Sigmoid colon (tissue), 6 donors: ENCODE measurements at regions not wholly inside any gene's neighbourhood (a gene's known extent, or its start where the extent isn't known, plus 50 kb on each side); places are given as distances from the start of the nearest gene placed in this dataset.

Experiments
- DNase-seq: peaks from one replicate; pipeline ENCODE4 v3.0.0-alpha.2; 2019
- H3K27ac ChIP-seq, 4 donors: fragments of 200-600 bp; sonication (generic); one replicate each; pipeline ENCODE4 v1.5.1; 2016 to 2019; ENCODE audit warnings: mild to moderate bottlenecking in 1 of 4
- H3K27me3 ChIP-seq, 3 donors: fragments of 200-600 bp; sonication (generic); one replicate each; pipeline ENCODE4 v1.5.1; 2019; ENCODE audit warnings: mild to moderate bottlenecking in 1 of 3
- H3K36me3 ChIP-seq, 4 donors: fragments of 200-600 bp; sonication (generic); one replicate each; pipeline ENCODE4 v1.5.1; 2016 to 2019
- H3K4me1 ChIP-seq, 4 donors: fragments of 200-600 bp; sonication (generic); one replicate each; pipeline ENCODE4 v1.5.1; 2017 to 2019
- H3K4me3 ChIP-seq, 4 donors: fragments of 200-600 bp; sonication (generic); one replicate each; pipeline ENCODE4 v1.5.1; 2017 to 2019; ENCODE audit warnings: mild to moderate bottlenecking in 2 of 4, moderate library complexity in 1 of 4
- H3K9me3 ChIP-seq, 4 donors: fragments of 200-600 bp in 3 of 4; sonication (generic) in 3 of 4; one replicate each; pipeline versions ENCODE4 v1.5.1 to v1.6.1; 2013 to 2019
- EP300 ChIP-seq, 4 donors: sonication (generic); formaldehyde crosslinking; IDR thresholded peaks; one replicate each; pipeline ENCODE4 v1.6.1; 2017; ENCODE audit warnings: antibody characterized with exemption in 4 of 4
- POLR2A ChIP-seq, 2 donors: fragments of 450-650 bp; IDR thresholded peaks; one replicate each; pipeline ENCODE4 v1.6.1; 2016; ENCODE audit warnings: antibody characterized with exemption in 2 of 2, mild to moderate bottlenecking in 2 of 2, moderate library complexity in 2 of 2
- POLR2AphosphoS5 ChIP-seq, 4 donors: sonication (generic); formaldehyde crosslinking; IDR thresholded peaks; one replicate each; pipeline ENCODE4 v1.6.1; 2017; ENCODE audit warnings: antibody characterized with exemption in 4 of 4
- WGBS, 2 donors: extraction: QIAGEN DNeasy Blood & Tissue Kit; methylation state at CpG; one replicate each; pipeline ENCODE4 v1.1.7; 2013; 5-methylcytosine and 5-hydroxymethylcytosine counted together
- intact Hi-C: fragments of 100-400 bp; cut with DNase I; formaldehyde crosslinking; loops from one replicate; pipeline ENCODE4 v1.15.1; 2023
- TF ChIP-seq, protein P1 (sequence below), 4 experiments: fragments of 450-650 bp in 3 of 4; fragments of 200-600 bp in 1 of 4; IDR thresholded peaks; one replicate each; pipeline ENCODE4 v1.5.1; 2016 to 2019; ENCODE audit warnings: antibody characterized with exemption in 4 of 4, mild to moderate bottlenecking in 3 of 4, moderate library complexity in 2 of 4
- donor health status: healthy with polysubstance abuse.
- donor health status: healthy.

DNA sequence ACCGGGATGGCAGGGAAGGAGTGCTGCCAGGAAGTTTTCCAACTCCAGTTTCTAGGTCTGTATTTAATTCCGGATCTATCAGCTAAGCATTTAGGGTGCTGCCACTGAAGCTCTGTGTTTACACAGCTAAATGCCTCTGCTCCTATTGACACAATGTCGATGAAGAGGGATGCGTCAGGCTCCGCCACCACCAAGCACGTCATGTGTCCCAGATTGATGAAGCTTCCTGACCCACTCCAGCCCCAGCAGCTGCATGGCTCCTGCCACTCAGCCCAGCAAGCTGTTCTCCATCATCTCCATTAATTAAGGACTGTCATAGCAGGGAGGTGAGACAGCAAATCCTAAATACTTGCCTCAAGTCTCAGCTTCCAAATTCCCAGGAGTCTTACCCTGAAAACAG, 435.2 kb upstream of the ZNF507 start:
- H3K27me3 ChIP-seq: no peaks in the 10 kb centered on the region
- H3K27ac ChIP-seq: no peak overlapping the region
- peaks cover 0 to 6% (median 0%) of the 10 kb centered on the region in 4 donors for H3K4me1 ChIP-seq
- TF ChIP-seq, protein P1, sequence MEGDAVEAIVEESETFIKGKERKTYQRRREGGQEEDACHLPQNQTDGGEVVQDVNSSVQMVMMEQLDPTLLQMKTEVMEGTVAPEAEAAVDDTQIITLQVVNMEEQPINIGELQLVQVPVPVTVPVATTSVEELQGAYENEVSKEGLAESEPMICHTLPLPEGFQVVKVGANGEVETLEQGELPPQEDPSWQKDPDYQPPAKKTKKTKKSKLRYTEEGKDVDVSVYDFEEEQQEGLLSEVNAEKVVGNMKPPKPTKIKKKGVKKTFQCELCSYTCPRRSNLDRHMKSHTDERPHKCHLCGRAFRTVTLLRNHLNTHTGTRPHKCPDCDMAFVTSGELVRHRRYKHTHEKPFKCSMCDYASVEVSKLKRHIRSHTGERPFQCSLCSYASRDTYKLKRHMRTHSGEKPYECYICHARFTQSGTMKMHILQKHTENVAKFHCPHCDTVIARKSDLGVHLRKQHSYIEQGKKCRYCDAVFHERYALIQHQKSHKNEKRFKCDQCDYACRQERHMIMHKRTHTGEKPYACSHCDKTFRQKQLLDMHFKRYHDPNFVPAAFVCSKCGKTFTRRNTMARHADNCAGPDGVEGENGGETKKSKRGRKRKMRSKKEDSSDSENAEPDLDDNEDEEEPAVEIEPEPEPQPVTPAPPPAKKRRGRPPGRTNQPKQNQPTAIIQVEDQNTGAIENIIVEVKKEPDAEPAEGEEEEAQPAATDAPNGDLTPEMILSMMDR (IDR thresholded peaks at IDR 0.05): no peak
- TF ChIP-seq POLR2A (IDR thresholded peaks at IDR 0.05) (no peak), POLR2AphosphoS5 (IDR thresholded peaks at IDR 0.05) (no peak), EP300 (IDR thresholded peaks at IDR 0.05) (no peak)
- DNase-seq: no peak
- H3K36me3 ChIP-seq: no peaks in the 10 kb centered on the region
- 46 to 74% methylated on average over 6 of the region's 6 CpGs for WGBS, 2 donors
- H3K4me3 ChIP-seq: no peak overlapping the region
- H3K9me3 ChIP-seq: no peaks in the 10 kb centered on the region
- intact Hi-C loops: no loop called here

DNA sequence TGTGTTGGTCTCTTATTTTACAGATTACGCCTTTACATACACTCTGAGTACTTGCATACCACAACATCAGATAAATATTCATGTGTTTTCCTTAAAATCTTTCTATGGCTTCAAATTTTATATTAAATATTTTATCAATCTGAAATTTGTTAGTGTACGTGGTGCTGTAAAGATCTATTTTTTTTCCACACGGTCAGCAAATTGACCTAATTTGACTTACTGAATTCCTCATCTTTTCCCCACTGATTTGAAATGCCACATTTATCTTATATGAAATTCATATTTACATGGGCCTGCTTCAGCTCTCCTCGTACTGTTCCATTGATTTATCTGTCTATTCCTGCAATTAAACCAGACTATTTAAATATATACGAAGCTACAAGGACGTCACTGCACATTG, 433.8 kb upstream of the ZNF507 start:
- TF ChIP-seq POLR2AphosphoS5 (IDR thresholded peaks at IDR 0.05): no peak
- no peak for TF ChIP-seq EP300 (IDR thresholded peaks at IDR 0.05)
- TF ChIP-seq, protein P1 (IDR thresholded peaks at IDR 0.05): no peak
- TF ChIP-seq POLR2A (IDR thresholded peaks at IDR 0.05): no peak
- Histone ChIP-seq H3K36me3 (no peaks in the 10 kb centered on the region), H3K4me1 (peaks cover 0 to 3% (median 0%) of the 10 kb centered on the region in 4 donors), H3K9me3 (no peaks in the 10 kb centered on the region), H3K4me3 (no peak overlapping the region), H3K27ac (no peak overlapping the region), H3K27me3 (no peaks in the 10 kb centered on the region)
- intact Hi-C loops: no loop called here
- DNase-seq: no peak
- 65 to 80% methylated on average over 6 of the region's 6 CpGs for whole genome bisulfite sequencing, 2 donors

DNA sequence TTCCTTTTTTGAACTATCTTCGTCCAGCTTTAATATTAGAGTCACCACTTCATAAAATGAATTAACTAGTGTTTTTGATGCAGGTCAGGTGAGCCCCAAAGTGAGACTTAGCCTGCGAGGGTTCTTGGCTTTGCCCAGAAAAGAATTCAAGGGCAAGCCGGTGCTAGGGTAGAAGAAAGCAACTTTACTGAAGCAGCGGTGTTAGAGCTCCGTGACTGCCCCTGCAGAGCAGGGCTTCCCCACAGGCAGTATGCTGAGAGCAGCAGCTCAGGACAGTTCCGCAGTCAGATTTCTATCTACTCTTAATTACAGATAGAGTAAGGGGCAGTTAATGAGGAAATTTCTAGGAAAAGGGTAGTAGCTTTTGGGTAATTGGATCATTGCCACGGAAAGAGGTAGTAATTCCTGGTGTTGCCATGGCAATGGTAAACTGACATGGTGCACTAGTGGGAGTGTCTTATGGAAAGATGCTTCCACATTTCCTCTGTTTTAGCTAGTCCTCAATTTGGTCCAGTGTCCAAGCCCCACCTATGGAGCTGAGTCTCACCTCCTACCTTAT, 432.2 kb upstream of the ZNF507 start:
- Histone ChIP-seq H3K9me3 (no peaks in the 10 kb centered on the region), H3K4me3 (no peak overlapping the region), H3K4me1 (no peaks in the 10 kb centered on the region), H3K27ac (no peak overlapping the region), H3K36me3 (no peaks in the 10 kb centered on the region), H3K27me3 (no peaks in the 10 kb centered on the region)
- TF ChIP-seq POLR2A (IDR thresholded peaks at IDR 0.05): no peak
- TF ChIP-seq, protein P1 (IDR thresholded peaks at IDR 0.05): no peak
- TF ChIP-seq POLR2AphosphoS5 (IDR thresholded peaks at IDR 0.05): no peak
- no peak for TF ChIP-seq EP300 (IDR thresholded peaks at IDR 0.05)
- DNase-seq: no peak
- intact Hi-C loops: no loop called here
- WGBS, 2 donors: 62 to 73% methylated on average over 7 of the region's 7 CpGs

DNA sequence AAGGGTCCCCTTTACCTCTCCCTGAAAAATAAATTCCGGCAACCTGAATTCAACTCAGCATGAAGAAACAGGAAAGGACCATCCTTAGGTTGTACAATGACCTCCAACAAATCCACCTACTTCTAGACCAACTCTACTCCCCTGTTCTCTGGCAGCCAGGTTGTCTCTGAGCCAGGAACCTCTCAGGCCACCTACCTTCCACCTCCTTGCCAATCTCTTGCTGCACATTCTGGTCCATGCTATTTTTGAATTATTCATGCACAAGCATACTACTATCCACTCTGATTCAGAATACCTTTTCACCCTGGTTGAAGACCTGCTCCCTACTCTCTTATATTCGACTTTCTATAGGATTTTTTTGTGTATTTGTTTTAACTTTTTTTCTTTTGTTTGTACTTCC, 415.0 kb upstream of the ZNF507 start:
- H3K27ac ChIP-seq: no peak overlapping the region
- TF ChIP-seq POLR2AphosphoS5 (IDR thresholded peaks at IDR 0.05): no peak
- no peak for TF ChIP-seq EP300 (IDR thresholded peaks at IDR 0.05)
- TF ChIP-seq, protein P1 (IDR thresholded peaks at IDR 0.05): no peak
- no peak for TF ChIP-seq POLR2A (IDR thresholded peaks at IDR 0.05)
- no peaks in the 10 kb centered on the region for H3K27me3 ChIP-seq
- no peaks in the 10 kb centered on the region for H3K4me1 ChIP-seq
- no peak overlapping the region for H3K4me3 ChIP-seq
- no peaks in the 10 kb centered on the region for H3K9me3 ChIP-seq
- WGBS, 2 donors: 68 to 83% methylated on average over 2 of the region's 2 CpGs
- no peaks in the 10 kb centered on the region for H3K36me3 ChIP-seq
- intact Hi-C loops: no loop called here
- DNase-seq: no peak

DNA sequence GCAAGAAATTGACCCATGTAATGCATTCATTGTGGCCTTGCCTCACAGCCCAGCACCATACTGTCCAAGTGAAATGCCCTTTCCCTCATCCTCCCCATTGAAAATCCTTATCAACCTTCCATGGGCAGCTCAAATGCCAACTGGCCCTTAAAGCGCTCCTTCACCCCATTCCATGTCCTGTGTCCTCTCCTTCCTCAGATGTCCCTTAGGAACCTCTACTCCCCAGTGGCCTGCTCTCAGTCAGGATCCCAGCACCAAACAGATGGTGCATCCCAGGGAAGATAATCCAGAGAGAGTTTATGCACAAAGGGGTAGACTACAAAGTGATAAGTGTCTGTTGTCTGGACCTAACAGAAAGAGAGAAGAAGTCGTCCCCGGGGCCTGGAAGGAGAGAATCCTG, 407.4 kb upstream of the ZNF507 start:
- no peak for TF ChIP-seq POLR2AphosphoS5 (IDR thresholded peaks at IDR 0.05)
- TF ChIP-seq, protein P1 (IDR thresholded peaks at IDR 0.05): no peak
- no peak for TF ChIP-seq EP300 (IDR thresholded peaks at IDR 0.05)
- TF ChIP-seq POLR2A (IDR thresholded peaks at IDR 0.05): no peak
- no peaks in the 10 kb centered on the region for H3K36me3 ChIP-seq
- H3K4me3 ChIP-seq: no peak overlapping the region
- DNase-seq: no peak
- 84 to 88% methylated on average over 3 of the region's 3 CpGs for WGBS, 2 donors
- no peaks in the 10 kb centered on the region for H3K27me3 ChIP-seq
- no peak overlapping the region for H3K27ac ChIP-seq
- intact Hi-C loops: no loop called here
- H3K4me1 ChIP-seq: no peaks in the 10 kb centered on the region
- no peaks in the 10 kb centered on the region for H3K9me3 ChIP-seq
